ENCODE measurements at regions not wholly inside any gene's neighbourhood (a gene's known extent, or its start where the extent isn't known, plus 50 kb on each side); places are given as distances from the start of the nearest gene placed in this dataset.
A peak's percentile ranks its signal among the peaks of the same experiment; 100 is the strongest.

DNA sequence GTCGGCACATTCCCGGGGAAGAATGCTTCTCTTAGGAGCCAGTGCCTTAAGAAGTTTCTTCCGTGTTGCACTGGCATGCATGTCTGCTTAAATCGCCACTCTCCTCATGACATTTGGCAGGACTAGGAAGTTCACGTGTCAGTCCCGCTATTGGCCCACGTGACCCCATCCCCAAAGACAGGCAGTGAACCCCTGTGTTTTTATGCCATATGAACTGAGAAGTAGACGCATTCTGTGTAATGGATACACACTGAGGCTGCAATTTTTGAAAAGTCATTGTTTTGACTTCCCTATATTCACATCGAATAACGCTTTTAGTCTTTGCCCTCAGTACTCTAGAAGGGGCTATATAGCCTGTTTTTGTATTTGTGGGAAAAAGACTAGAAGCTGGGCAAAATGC lies 125.6 kb upstream of the TBL1XR1 start:
- ChIA-PET CTCF (no interaction called here), POLR2A (no interaction called here)
- Histone ChIP-seq H3K4me1 (ENCODE audit: insufficient read depth, low read length) (peaks cover 10% of the 10 kb centered on the region), H3K27me3 (ENCODE audit: control insufficient read depth in 1 of 2, insufficient read depth in 2 of 2, low read length in 2 of 2) (no peaks in the 10 kb centered on the region), H3K27ac (ENCODE audit: low read depth in 1 of 2, low read length in 2 of 2) (no peak overlapping the region), H3K9me3 (ENCODE audit: control insufficient read depth in 1 of 2, insufficient read depth in 1 of 2, low read length in 2 of 2) (peaks cover 0 to 4% of the 10 kb centered on the region in 2 experiments), H3K4me3 (ENCODE audit: low read length) (no peak overlapping the region), H3K36me3 (ENCODE audit: insufficient read depth, low read length) (no peaks in the 10 kb centered on the region)
- DNase-seq (peak in 2 of 14 experiments; percentile 11 to 26), ATAC-seq (ENCODE audit: poor library complexity) (no peak)
- H3K4me1 Mint-ChIP-seq (ENCODE audit: low read depth) = peaks cover 28% of the 10 kb centered on the region
- TF ChIP-seq, protein P1, sequence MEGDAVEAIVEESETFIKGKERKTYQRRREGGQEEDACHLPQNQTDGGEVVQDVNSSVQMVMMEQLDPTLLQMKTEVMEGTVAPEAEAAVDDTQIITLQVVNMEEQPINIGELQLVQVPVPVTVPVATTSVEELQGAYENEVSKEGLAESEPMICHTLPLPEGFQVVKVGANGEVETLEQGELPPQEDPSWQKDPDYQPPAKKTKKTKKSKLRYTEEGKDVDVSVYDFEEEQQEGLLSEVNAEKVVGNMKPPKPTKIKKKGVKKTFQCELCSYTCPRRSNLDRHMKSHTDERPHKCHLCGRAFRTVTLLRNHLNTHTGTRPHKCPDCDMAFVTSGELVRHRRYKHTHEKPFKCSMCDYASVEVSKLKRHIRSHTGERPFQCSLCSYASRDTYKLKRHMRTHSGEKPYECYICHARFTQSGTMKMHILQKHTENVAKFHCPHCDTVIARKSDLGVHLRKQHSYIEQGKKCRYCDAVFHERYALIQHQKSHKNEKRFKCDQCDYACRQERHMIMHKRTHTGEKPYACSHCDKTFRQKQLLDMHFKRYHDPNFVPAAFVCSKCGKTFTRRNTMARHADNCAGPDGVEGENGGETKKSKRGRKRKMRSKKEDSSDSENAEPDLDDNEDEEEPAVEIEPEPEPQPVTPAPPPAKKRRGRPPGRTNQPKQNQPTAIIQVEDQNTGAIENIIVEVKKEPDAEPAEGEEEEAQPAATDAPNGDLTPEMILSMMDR (IDR thresholded peaks at IDR 0.05) = no peak
- no peaks in the 10 kb centered on the region for H3K27me3 Mint-ChIP-seq
- no peak overlapping the region for H3K4me3 Mint-ChIP-seq
- H3K36me3 Mint-ChIP-seq (ENCODE audit: low read depth) = no peaks in the 10 kb centered on the region
- H3K27ac Mint-ChIP-seq = no peak overlapping the region
- intact Hi-C loops (cut with DNase I, micrococcal nuclease) = no loop called here
- H3K9me3 Mint-ChIP-seq = no peaks in the 10 kb centered on the region

DNA sequence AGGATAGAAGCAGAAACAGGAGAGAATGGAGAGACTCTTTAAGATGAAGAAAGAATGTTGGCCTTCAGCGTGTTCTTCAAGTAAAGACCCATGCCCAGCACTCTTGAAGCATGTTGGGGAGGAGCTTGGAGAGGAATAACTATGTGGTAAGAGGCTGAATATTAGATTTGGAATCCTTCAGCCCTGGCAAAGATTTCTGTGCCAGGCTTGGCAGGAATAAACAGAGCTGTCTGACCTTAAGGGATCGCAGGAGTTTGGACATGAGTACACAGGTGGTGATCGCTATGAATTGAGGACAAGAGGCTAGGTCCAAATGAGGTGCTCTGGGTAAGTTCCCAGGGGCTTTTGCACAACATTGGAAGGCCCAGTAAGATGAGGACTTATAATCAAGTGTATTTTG lies 132.6 kb upstream of the TBL1XR1 start:
- no peaks in the 10 kb centered on the region for H3K9me3 Mint-ChIP-seq
- Histone ChIP-seq H3K9me3 (ENCODE audit: control insufficient read depth in 1 of 2, insufficient read depth in 1 of 2, low read length in 2 of 2) (no peaks in the 10 kb centered on the region), H3K4me3 (ENCODE audit: low read length) (no peak overlapping the region), H3K36me3 (ENCODE audit: insufficient read depth, low read length) (no peaks in the 10 kb centered on the region), H3K27me3 (ENCODE audit: control insufficient read depth in 1 of 2, insufficient read depth in 2 of 2, low read length in 2 of 2) (no peaks in the 10 kb centered on the region), H3K4me1 (ENCODE audit: insufficient read depth, low read length) (no peaks in the 10 kb centered on the region), H3K27ac (ENCODE audit: low read depth in 1 of 2, low read length in 2 of 2) (no peak overlapping the region)
- H3K27me3 Mint-ChIP-seq = no peaks in the 10 kb centered on the region
- H3K36me3 Mint-ChIP-seq (ENCODE audit: low read depth) = no peaks in the 10 kb centered on the region
- no peaks in the 10 kb centered on the region for H3K4me1 Mint-ChIP-seq (ENCODE audit: low read depth)
- DNase-seq (no peak), ATAC-seq (ENCODE audit: poor library complexity) (no peak)
- H3K4me3 Mint-ChIP-seq = no peak overlapping the region
- CTCF ChIA-PET = no interaction called here
- TF ChIP-seq, protein P1 (IDR thresholded peaks at IDR 0.05) = no peak
- intact Hi-C loops (cut with DNase I, micrococcal nuclease) = no loop called here
- POLR2A ChIA-PET = no interaction called here
- no peak overlapping the region for H3K27ac Mint-ChIP-seq

DNA sequence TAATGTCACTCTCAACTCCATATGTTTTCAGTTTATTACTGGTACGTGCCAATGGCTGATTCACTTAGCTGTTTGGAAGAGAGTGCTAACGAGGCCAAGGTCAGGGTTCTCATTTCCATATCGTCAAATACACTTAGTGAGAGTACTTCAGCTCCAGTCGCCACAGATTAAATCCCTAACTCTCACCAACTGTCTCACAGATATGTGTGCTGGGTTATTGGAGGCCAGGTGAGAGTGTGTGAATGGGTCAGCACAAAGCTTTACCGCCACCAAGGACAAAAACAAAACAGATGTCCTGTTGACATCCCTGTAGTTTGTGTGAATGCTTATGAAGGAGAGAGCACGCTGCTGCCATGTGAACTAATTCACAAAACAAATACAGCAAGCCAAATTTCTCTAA lies 133.5 kb upstream of the TBL1XR1 start:
- Mint-ChIP-seq H3K36me3 (ENCODE audit: low read depth) (no peaks in the 10 kb centered on the region), H3K27ac (no peak overlapping the region), H3K4me1 (ENCODE audit: low read depth) (no peaks in the 10 kb centered on the region), H3K9me3 (no peaks in the 10 kb centered on the region), H3K4me3 (no peak overlapping the region), H3K27me3 (no peaks in the 10 kb centered on the region)
- H3K27me3 ChIP-seq (ENCODE audit: control insufficient read depth in 1 of 2, insufficient read depth in 2 of 2, low read length in 2 of 2) = no peaks in the 10 kb centered on the region
- H3K4me3 ChIP-seq (ENCODE audit: low read length) = no peak overlapping the region
- ChIA-PET POLR2A (interaction anchor here (0.7 kb wide), 1 partner anchor 277 kb away, joined by 3 read pairs; no protein-coding TSS in a partner anchor), CTCF (no interaction called here)
- TF ChIP-seq, protein P1 (IDR thresholded peaks at IDR 0.05) = no peak
- H3K27ac ChIP-seq (ENCODE audit: low read depth in 1 of 2, low read length in 2 of 2) = no peak overlapping the region
- ATAC-seq (ENCODE audit: poor library complexity) (no peak), DNase-seq (no peak)
- no peaks in the 10 kb centered on the region for H3K9me3 ChIP-seq (ENCODE audit: control insufficient read depth in 1 of 2, insufficient read depth in 1 of 2, low read length in 2 of 2)
- H3K36me3 ChIP-seq (ENCODE audit: insufficient read depth, low read length) = no peaks in the 10 kb centered on the region
- intact Hi-C loops (cut with DNase I, micrococcal nuclease) = no loop called here
- no peaks in the 10 kb centered on the region for H3K4me1 ChIP-seq (ENCODE audit: insufficient read depth, low read length)
